GM21825 (cell line): ENCODE measurements at regions not wholly inside any gene's neighbourhood (a gene's known extent, or its start where the extent isn't known, plus 50 kb on each side); places are given as distances from the start of the nearest gene placed in this dataset.

Experiments
- ATAC-seq: cut with Tn5 transposase; IDR thresholded peaks from one replicate; pipeline ENCODE4 v1.9.1; 2021; ENCODE audit warnings: mild to moderate bottlenecking, moderate library complexity; ENCODE audit not compliant: unreplicated experiment

- no peak for ATAC-seq
Observed at GRCh38 chr10:130230036-130230435, 93.8 kb downstream of the GLRX3 start.

GRCh38 chr10:130230611-130231010 is 94.4 kb downstream of the GLRX3 start:
- no peak for ATAC-seq

- ATAC-seq, result no peak
Observed at GRCh38 chr10:130231251-130231741, 95.1 kb downstream of the GLRX3 start.

- no peak for ATAC-seq
Observed at GRCh38 chr10:130232166-130233034, 96.2 kb downstream of the GLRX3 start.

DNA sequence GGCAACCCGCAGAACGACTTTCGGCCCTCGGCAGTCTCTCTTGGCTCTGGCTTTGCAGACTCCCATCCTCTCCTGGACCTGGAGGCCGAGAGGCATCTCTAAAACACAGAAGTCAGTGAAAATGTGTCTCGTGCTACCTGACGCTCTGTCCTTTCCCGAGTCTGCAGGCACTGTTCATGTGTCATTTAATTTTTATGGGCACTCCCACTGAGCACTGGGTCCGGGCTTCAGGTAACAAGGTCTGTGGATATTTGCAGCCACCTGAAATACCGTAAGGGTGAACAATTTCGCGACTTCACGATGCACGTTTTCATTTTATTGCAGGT is 96.8 kb downstream of the GLRX3 start:
- no peak for ATAC-seq

GRCh38 chr10:130233426-130233825 is 97.2 kb downstream of the GLRX3 start:
- ATAC-seq, result no peak

GRCh38 chr10:130234171-130234965 is 98.2 kb downstream of the GLRX3 start:
- no peak for ATAC-seq

GRCh38 chr10:130236711-130237110 is 100.5 kb downstream of the GLRX3 start:
- no peak for ATAC-seq

- no peak for ATAC-seq
Observed at GRCh38 chr10:130240409-130240808, 104.2 kb downstream of the GLRX3 start.

DNA sequence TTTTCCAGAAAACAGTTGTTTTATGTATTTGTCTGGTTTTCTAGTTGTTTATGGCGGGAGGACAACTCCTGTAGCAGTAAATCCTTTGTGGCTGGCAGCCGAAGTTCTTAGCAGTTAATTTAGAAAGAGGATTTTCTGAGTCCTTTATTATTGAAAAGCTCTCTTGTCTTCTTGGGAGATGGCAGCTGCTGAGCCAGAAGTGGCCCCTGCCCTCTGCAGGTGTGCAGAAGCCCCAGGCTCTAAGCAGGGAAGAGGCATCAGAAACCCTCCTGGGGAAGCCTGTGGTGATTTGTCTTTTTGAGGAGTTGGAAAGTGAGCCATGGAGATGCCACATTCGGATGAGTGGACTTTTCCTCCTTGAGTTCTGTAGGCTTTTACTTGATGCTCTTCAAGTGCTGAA is 106.3 kb downstream of the GLRX3 start:
- no peak for ATAC-seq

DNA sequence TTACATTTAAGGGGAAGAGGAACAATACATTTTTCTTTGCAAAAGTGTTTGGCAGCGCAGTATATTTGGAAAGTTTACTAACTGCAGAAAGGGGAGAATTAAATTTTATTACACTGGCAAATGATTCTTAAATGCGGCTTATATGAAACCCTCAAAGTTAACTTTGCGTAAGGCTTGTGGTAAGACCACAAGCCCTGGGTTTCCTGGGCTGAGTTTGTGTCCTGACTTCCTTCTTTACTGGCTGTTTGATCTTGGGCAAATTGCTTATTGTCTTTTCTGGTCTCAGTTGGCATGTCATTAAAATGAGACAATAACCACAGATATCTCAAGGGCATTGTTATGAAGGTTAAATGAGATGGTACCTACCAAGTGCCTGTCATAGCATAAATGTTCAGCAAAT is 106.8 kb downstream of the GLRX3 start:
- no peak for ATAC-seq

DNA sequence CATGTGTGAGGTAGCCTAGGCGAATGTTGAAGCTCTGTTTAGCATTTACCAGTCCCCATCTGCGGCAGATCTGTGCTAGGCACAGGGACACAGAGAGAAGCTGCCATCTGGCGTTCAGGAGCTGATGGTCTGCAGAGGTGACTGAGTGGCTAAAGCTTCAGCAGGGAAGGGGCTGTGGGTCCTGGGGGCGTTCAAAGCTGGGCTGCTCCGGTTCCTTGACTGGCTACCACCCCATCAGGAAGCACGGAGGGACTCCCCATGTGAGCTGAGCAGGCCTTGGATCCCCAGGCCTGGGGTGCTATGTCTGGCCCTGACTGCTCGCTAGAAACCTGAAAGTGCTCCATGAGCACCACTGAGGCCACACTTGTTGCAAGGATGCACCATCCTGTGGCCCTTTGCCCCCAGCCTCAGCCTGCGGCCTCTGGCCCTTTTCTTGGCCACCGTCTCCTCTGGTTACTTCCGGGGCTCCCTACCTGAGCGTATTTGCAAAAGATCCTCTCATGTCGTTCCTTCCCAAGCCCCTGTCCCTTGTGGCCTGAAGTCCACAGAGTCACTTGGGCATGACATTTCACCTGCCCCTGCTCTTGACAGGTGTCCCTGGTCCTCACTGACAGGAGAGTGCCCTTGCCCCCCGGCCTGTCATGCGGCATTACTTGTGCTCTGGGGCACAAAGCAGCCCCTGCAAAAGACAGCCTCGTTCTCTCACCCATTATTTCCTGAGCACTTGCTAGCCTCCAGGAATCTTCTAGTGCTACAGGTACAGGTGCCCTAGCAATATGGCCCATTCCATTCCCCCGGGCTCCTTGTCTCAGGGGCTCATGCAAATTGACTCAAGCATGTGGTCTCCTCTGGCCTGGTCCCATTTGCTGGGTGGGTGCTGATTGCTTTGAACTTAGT is 108.1 kb downstream of the GLRX3 start:
- no peak for ATAC-seq

- no peak for ATAC-seq
Observed at GRCh38 chr10:130244928-130245495, 108.8 kb downstream of the GLRX3 start.

- ATAC-seq, result no peak
Observed at GRCh38 chr10:130246113-130246512, 109.9 kb downstream of the GLRX3 start.

DNA sequence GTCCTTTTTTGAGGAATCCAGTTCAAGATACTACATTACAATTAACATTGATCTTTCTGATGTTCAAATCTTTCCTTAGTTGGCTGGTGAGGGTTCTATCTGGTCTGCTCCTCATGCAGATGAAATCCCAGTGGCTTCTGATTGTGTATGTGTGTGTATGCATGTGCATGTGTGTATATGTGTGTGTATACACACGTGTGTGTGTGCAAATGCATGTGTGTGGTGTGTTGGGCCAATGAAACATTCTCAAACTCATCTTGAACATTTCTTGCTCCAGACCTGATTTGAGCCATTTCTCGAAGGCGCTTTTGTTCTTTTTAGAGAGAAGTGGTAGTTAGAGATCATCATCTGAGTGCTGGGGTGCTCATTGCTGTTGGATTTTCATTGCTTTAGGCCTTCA is 113.9 kb downstream of the GLRX3 start:
- ATAC-seq, result no peak

DNA sequence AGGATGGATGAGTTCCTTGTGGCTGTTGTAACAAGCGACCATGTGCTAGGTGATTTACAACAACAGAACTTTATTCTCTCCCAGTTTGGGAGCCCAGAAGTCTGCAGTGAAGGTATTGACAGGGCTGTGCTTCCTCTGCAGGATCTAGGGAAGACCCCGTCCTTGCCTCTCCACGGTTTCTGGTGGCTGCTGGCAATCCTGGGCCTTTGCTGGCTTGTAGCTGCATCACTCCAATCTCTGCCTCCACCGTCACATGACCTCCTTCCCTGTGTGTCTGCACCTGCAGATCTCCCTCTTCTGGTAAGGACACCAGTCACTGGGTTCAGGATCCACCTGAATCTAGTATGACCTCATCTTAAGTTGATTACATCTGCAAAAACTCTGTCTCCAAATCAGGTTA is 115.6 kb downstream of the GLRX3 start:
- ATAC-seq, result no peak

- no peak for ATAC-seq
Observed at GRCh38 chr10:130254243-130254642, 118.1 kb downstream of the GLRX3 start.

DNA sequence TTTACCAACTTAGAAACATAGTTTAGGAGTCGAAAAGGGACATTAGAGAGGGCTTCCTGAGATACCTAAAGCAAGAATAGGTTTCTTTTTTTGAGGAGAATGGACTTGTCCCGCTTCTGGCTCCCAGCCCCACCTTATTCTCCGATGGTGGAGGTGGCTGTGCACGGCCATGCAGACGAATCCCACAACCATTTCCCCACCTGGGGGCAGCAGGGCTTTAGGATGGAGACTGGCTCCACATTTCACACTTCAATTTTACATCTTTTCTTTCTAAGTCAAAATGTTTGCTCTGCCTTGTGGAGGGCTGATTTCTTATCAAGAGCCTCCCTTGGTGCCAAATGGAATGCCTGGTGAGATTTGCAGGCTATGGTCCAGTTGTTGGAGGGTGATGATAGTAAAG is 118.5 kb downstream of the GLRX3 start:
- ATAC-seq, result no peak

- ATAC-seq, result no peak
Observed at GRCh38 chr10:130255777-130256176, 119.6 kb downstream of the GLRX3 start.

DNA sequence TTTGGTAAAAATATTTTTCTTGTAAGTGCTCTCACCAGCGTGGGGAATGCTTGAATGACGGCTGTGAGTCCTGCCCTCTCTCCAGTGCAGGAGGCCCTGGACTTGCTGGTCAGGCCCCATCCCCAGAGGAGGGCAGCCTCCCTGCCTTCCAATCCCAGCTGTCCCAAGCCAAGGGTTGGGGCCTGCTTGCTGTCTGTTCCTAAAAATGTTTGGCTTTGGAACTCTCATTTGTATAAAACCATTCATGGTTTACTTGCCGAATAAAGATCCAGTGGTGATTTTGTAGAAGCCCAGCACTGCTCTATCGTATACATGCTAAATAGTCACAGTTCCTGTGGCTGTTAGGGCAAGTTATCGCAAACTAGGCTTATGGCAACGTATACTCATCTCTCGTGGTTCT is 121.7 kb downstream of the GLRX3 start:
- ATAC-seq, result no peak

DNA sequence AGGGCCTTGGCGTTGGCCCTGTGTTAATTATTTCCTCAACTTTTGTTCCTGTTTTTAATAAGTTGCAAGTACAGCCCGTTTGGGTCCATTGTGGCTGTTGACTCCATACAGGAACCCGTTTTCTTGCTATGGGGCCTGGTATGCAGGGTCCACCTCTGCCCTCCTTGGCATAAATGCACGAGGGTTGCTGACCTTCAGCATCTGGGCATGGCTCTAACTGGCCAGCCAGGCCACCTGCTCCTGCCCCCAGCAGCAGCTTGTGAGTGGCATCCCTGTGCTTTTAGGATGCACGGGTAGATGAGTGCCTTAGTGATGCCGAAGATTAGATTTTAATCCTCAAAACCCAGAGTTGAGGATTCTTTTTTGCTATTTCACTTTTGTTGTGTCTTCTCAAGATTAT is 123.2 kb downstream of the GLRX3 start:
- no peak for ATAC-seq
